Right cardiac atrium (tissue), 5 donors: ENCODE measurements at regions not wholly inside any gene's neighbourhood (a gene's known extent, or its start where the extent isn't known, plus 50 kb on each side); places are given as distances from the start of the nearest gene placed in this dataset.
"Not testable (repeated sequence)": the region's sequence is repeated elsewhere in the genome, so short reads cannot be mapped to it uniquely, and the experiment has no call there.

Experiments used
- ATAC-seq, 2 donors: fragments of 200-7000 bp; cut with Tn5 transposase; one replicate each; pipeline versions ENCODE4 v1.8.0 to v1.9.1; 2020; ENCODE audit warnings: moderate library complexity in 2 of 2, mild to moderate bottlenecking in 1 of 2
- DNase-seq, 3 donors: peaks; one replicate each; pipeline ENCODE4 v3.0.0-alpha.2; 2020
- H3K27ac ChIP-seq: one replicate; pipeline ENCODE4 v1.5.1; 2013; ENCODE audit warnings: mild to moderate bottlenecking, low read length, control low read depth, moderate library complexity
- H3K27me3 ChIP-seq: one replicate; pipeline ENCODE4 v1.6.1; 2013; ENCODE audit not compliant: control insufficient read depth, insufficient read depth
- H3K4me1 ChIP-seq: one replicate; pipeline ENCODE4 v1.6.1; 2013; ENCODE audit warnings: low read length; ENCODE audit not compliant: control insufficient read depth, insufficient read depth
- H3K4me3 ChIP-seq: one replicate; pipeline ENCODE4 v1.5.1; 2013; ENCODE audit warnings: low read length, control low read depth
- H3K9me3 ChIP-seq: one replicate; pipeline ENCODE4 v1.6.1; 2013; ENCODE audit warnings: low read length; ENCODE audit not compliant: control insufficient read depth
- WGBS: extraction: QIAGEN DNeasy Blood & Tissue Kit; methylation state at CpG from one replicate; pipeline ENCODE4 v1.1.7; 2013; 5-methylcytosine and 5-hydroxymethylcytosine counted together
- intact Hi-C, 4 donors: fragments of 100-400 bp; cut with DNase I; formaldehyde crosslinking; loops; one replicate each; pipeline versions ENCODE4 v1.11.0 to v1.14.0; 2022 to 2023
- donor health status: healthy with polysubstance abuse.
- donor health status: DM: no; HTN: yes; CAD: no.
- donor health status: DM: no; HTN: no; CAD: no.
- donor health status: DM: no; HTN: yes; CAD: no; lungs with severe emphysema.
- donor health status: DM: yes; HTN: yes; CAD: no.

DNA sequence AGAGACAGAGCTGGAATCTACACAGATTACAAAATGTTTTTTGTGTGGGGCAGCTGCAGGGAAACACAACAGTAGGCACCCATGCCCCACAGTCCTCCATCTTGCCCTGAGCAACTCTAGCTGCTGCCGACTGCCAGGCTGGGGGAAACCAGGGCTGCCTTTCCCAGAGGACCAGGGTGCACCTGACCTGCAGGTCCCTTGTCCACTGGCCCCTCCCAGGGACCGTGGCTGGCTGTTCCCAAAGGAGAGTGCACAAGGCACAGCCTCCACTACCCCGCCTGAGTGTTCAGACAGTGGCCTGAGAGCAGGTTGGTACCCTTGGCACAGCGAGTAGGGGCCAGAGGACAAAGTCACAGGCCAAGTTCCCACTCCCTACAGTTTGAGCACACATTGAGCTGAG is 181.8 kb downstream of the BARX2 start:
- Histone ChIP-seq H3K4me3 (no peak overlapping the region), H3K27ac (no peak overlapping the region), H3K9me3 (no peaks in the 10 kb centered on the region), H3K27me3 (no peaks in the 10 kb centered on the region), H3K4me1 (no peaks in the 10 kb centered on the region)
- DNase-seq (no peak), ATAC-seq (no peak)
- 66% methylated on average over 4 of the region's 4 CpGs for WGBS
- intact Hi-C loops = no loop called here

DNA sequence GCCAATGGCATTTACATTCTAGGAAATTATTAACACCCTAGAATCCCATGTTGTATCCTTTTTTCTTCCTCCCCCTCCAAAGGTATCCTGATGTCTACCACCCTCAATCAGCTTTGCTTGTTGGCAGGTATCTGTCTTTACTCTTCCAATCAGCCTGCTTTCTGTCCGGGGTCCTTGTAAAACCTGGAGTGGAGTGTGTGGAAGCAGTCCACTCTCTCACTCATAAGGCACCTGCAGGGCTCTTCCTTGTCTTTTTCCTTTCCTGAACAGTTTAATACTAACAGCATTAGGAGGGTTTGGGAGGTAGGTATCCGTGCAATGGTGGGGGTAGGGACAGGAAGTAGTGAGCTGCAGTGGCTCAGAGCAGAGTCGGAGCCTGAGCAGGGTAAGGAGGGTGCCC is 193.4 kb downstream of the BARX2 start:
- 83% methylated on average over 3 of the region's 3 CpGs for WGBS
- H3K9me3 ChIP-seq = no peaks in the 10 kb centered on the region
- H3K4me1 ChIP-seq = no peaks in the 10 kb centered on the region
- ATAC-seq (no peak), DNase-seq (no peak)
- intact Hi-C loops = no loop called here
- no peaks in the 10 kb centered on the region for H3K27me3 ChIP-seq
- H3K27ac ChIP-seq = no peak overlapping the region
- no peak overlapping the region for H3K4me3 ChIP-seq

DNA sequence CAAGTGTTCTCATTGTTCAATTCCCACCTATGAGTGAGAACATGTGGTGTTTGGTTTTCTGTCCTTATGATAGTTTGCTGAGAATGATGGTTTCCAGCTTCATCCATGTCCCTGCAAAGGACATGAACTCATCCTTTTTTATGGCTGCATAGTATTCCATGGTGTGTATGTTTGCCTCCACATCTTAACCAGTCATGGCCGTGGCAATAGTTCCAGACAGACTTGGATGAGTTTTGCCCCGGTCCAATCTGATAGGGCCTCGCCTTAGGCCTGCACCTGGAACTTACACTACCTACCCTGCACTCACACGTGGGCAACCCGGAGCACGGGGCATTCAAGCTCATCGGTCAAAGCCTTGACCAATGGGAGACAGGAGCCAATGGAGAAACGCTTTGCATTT is 197.0 kb downstream of the BARX2 start:
- H3K4me3 ChIP-seq, ATAC-seq, H3K9me3 ChIP-seq, H3K4me1 ChIP-seq, DNase-seq, intact Hi-C loops, H3K27ac ChIP-seq, H3K27me3 ChIP-seq: not testable (repeated sequence)
- 95% methylated on average over 8 of the region's 8 CpGs for WGBS

- Histone ChIP-seq H3K27me3 (no peaks in the 10 kb centered on the region), H3K4me3 (no peak overlapping the region), H3K4me1 (no peaks in the 10 kb centered on the region), H3K27ac (no peak overlapping the region), H3K9me3 (no peaks in the 10 kb centered on the region)
- no peak for DNase-seq
- no peak for ATAC-seq
- 85% methylated on average over 13 of the region's 13 CpGs for WGBS
- intact Hi-C loops = no loop called here
Measured at GRCh38 chr11:129573161-129573560, 197.5 kb downstream of the BARX2 start.

DNA sequence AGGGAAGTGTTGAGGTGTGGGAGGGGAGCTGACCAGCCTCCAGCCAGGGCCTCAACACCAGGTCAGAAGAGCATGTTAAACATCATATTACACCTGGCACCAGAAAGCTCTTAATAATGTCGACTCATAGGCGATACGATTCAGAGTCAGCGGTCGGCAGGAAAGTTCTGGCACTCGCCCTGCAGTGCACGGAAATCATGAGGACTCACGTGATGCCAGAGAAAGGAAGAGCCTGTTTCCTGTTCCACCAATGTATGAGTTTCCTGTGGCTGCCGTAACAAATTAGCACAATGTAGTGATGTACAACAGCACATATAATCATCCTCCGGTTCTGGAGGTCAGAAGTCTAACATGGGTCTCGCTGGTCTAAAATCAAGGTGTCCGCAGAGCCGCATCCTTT is 198.8 kb downstream of the BARX2 start:
- H3K4me1 ChIP-seq = no peaks in the 10 kb centered on the region
- no peak overlapping the region for H3K4me3 ChIP-seq
- WGBS = 76% methylated on average over 13 of the region's 13 CpGs
- no peaks in the 10 kb centered on the region for H3K27me3 ChIP-seq
- H3K9me3 ChIP-seq = no peaks in the 10 kb centered on the region
- DNase-seq (no peak), ATAC-seq (no peak)
- no peak overlapping the region for H3K27ac ChIP-seq
- intact Hi-C loops = no loop called here

DNA sequence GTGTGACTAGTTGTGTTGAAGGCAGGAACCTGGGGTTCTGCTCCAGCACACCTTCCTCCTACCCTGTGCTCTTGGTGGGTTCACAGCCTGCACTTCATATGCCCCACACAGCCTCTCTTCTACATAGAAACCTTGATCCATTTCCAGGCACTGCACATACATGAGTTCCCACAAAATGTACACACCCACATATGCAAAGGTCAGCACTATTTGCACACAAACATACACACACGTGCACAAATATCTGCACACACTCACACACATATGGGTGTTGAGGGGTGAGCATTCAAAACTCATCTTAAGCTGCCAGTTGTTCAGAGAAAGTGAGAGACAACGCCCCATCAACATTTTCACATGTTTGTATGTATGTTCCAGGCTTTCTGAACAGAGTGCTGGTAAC is 201.0 kb downstream of the BARX2 start:
- no peaks in the 10 kb centered on the region for H3K27me3 ChIP-seq
- intact Hi-C loops = no loop called here
- H3K27ac ChIP-seq = no peak overlapping the region
- H3K9me3 ChIP-seq = no peaks in the 10 kb centered on the region
- 68% methylated on average over 2 of the region's 2 CpGs for WGBS
- ATAC-seq (no peak), DNase-seq (no peak)
- no peak overlapping the region for H3K4me3 ChIP-seq
- H3K4me1 ChIP-seq = no peaks in the 10 kb centered on the region

DNA sequence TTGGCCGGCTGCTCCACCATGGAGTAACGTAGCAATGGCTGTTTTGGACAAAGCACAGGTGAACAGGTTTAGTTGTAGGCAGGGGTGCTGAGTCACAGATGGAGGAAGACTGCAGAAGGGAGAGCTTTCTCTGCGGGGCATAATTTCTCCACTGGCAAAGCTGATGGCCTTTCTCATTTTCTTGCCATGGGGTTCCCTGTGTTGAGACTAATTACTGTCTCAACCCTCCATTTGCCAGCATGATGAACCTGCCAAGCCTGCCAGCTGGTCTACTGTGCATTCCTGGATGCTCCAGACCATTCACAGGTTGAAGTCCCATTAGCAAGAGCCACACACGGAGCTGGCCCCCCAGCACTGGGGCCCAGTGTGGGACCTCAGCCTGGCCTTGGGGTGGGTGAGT is 202.4 kb downstream of the BARX2 start:
- no peaks in the 10 kb centered on the region for H3K27me3 ChIP-seq
- intact Hi-C loops = no loop called here
- H3K27ac ChIP-seq = no peak overlapping the region
- H3K4me1 ChIP-seq = no peaks in the 10 kb centered on the region
- H3K4me3 ChIP-seq = no peak overlapping the region
- ATAC-seq (no peak), DNase-seq (no peak)
- 89% methylated on average over 4 of the region's 4 CpGs for WGBS
- no peaks in the 10 kb centered on the region for H3K9me3 ChIP-seq

DNA sequence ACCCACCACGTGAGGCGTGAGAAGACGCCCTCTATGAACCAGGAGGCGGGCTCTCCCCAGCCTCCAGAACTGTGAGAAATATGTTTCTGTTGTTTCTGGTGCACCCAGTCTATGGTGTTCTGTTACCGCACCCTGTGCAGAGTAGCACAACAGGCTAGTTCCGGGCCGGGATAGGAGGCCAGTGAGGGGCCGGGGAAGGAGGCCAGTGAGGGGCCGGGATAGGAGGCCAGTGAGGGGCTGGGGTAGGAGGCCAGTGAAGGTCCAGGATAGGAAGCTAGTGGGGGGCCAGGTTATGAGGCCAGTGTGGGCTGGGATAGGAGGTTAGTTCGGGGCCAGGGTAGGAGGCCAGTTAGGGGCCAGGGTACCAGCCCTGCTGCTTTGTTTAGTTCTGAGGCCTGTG is 204.6 kb downstream of the BARX2 start:
- H3K27me3 ChIP-seq = no peaks in the 10 kb centered on the region
- H3K9me3 ChIP-seq = no peaks in the 10 kb centered on the region
- intact Hi-C loops = no loop called here
- no peak for DNase-seq
- no peak overlapping the region for H3K27ac ChIP-seq
- peak; percentile 53 to 83 for ATAC-seq
- no peaks in the 10 kb centered on the region for H3K4me1 ChIP-seq
- H3K4me3 ChIP-seq = no peak overlapping the region
- 89% methylated on average over 10 of the region's 10 CpGs for WGBS

DNA sequence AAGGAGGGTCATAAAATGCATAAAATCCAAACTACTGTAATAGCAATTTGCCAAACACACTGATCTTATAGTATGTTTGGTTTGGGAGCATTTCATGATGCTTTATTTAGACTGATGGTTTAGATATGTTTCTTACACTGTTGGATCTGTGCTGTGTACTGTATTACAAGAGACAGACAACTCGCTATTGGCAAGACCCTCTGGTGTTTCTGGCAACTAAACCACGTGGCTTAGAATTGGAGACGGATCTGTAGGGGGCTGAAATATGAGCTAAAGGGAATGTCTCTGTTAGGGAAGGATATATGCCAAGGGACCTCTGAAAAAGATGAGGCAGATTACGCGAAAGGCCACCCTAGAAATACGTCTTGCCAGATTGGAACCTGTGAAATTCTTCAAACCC is 208.7 kb downstream of the BARX2 start:
- WGBS = 58% methylated on average over 6 of the region's 6 CpGs
- Histone ChIP-seq H3K27me3 (no peaks in the 10 kb centered on the region), H3K4me3 (no peak overlapping the region), H3K9me3 (no peaks in the 10 kb centered on the region), H3K27ac (no peak overlapping the region), H3K4me1 (no peaks in the 10 kb centered on the region)
- DNase-seq (no peak), ATAC-seq (no peak)
- intact Hi-C loops = no loop called here

GRCh38 chr11:129589190-129589860 is 213.7 kb downstream of the BARX2 start:
- Histone ChIP-seq H3K27me3 (no peaks in the 10 kb centered on the region), H3K9me3 (no peaks in the 10 kb centered on the region), H3K27ac (no peak overlapping the region), H3K4me1 (no peaks in the 10 kb centered on the region), H3K4me3 (no peak overlapping the region)
- WGBS = 11% methylated on average over 5 of the region's 5 CpGs
- DNase-seq (no peak), ATAC-seq (no peak)
- intact Hi-C loops = no loop called here

GRCh38 chr11:129590030-129590752 is 214.5 kb downstream of the BARX2 start:
- intact Hi-C loops = no loop called here
- H3K4me3 ChIP-seq = no peak overlapping the region
- WGBS = 74% methylated on average over 10 of the region's 10 CpGs
- H3K27ac ChIP-seq = no peak overlapping the region
- H3K4me1 ChIP-seq = no peaks in the 10 kb centered on the region
- no peaks in the 10 kb centered on the region for H3K27me3 ChIP-seq
- no peak for DNase-seq
- ATAC-seq = no peak
- H3K9me3 ChIP-seq = no peaks in the 10 kb centered on the region
